ENCODE measurements at regions not wholly inside any gene's neighbourhood (a gene's known extent, or its start where the extent isn't known, plus 50 kb on each side); places are given as distances from the start of the nearest gene placed in this dataset.

- no peak for TF ChIP-seq ZBTB7A (IDR thresholded peaks at IDR 0.05; ENCODE audit: low read depth)
- TF ChIP-seq NFIC (IDR thresholded peaks at IDR 0.05), result no peak
- no peak for TF ChIP-seq YY1 (IDR thresholded peaks at IDR 0.05; ENCODE audit: low read depth)
- no peak for TF ChIP-seq EP300 (IDR thresholded peaks at IDR 0.05; ENCODE audit: borderline replicate concordance)
- no peak for TF ChIP-seq USF1 (IDR thresholded peaks at IDR 0.05)
- TF ChIP-seq TAF1 (IDR thresholded peaks at IDR 0.05; ENCODE audit: low read depth), result no peak
- no peak for TF ChIP-seq FOXM1 (IDR thresholded peaks at IDR 0.05; ENCODE audit: borderline replicate concordance, low read depth)
- no peak for TF ChIP-seq RAD21 (IDR thresholded peaks at IDR 0.05; ENCODE audit: low read depth)
Measured at GRCh38 chr4:41820473-41820872, 71.9 kb upstream of the PHOX2B start.

- TF ChIP-seq ZBTB7A (IDR thresholded peaks at IDR 0.05; ENCODE audit: low read depth), result no peak
- no peak for TF ChIP-seq CREB1 (IDR thresholded peaks at IDR 0.05; ENCODE audit: low read depth)
- no peak for TF ChIP-seq NFIC (IDR thresholded peaks at IDR 0.05)
Measured at GRCh38 chr4:41819621-41820020, 71.1 kb upstream of the PHOX2B start.

GRCh38 chr4:41815473-41815872 is 66.9 kb upstream of the PHOX2B start:
- no peak for TF ChIP-seq YY1 (IDR thresholded peaks at IDR 0.05; ENCODE audit: low read depth)
- no peak for TF ChIP-seq CEBPB (IDR thresholded peaks at IDR 0.05)
- TF ChIP-seq USF1 (IDR thresholded peaks at IDR 0.05), result no peak
- TF ChIP-seq EP300 (IDR thresholded peaks at IDR 0.05; ENCODE audit: borderline replicate concordance), result no peak
- no peak for TF ChIP-seq NFIC (IDR thresholded peaks at IDR 0.05)
- TF ChIP-seq TCF12 (IDR thresholded peaks at IDR 0.05; ENCODE audit: low read depth), result no peak
- TF ChIP-seq RAD21 (IDR thresholded peaks at IDR 0.05; ENCODE audit: low read depth), result no peak
- no peak for TF ChIP-seq EGR1 (IDR thresholded peaks at IDR 0.05)
- no peak for TF ChIP-seq CREB1 (IDR thresholded peaks at IDR 0.05; ENCODE audit: low read depth)
- no peak for TF ChIP-seq MAX (IDR thresholded peaks at IDR 0.05)
- TF ChIP-seq TEAD4 (IDR thresholded peaks at IDR 0.05), result no peak

- TF ChIP-seq REST (IDR thresholded peaks at IDR 0.05; ENCODE audit: low read depth) (no peak), YY1 (IDR thresholded peaks at IDR 0.05; ENCODE audit: low read depth) (no peak), EGR1 (IDR thresholded peaks at IDR 0.05) (no peak), TAF1 (IDR thresholded peaks at IDR 0.05; ENCODE audit: low read depth) (no peak), NFIC (IDR thresholded peaks at IDR 0.05) (no peak)
Measured at GRCh38 chr4:41814565-41814964, 66.0 kb upstream of the PHOX2B start.

- TF ChIP-seq ZBTB7A (IDR thresholded peaks at IDR 0.05; ENCODE audit: low read depth) (no peak), TCF12 (IDR thresholded peaks at IDR 0.05; ENCODE audit: low read depth) (no peak), REST (IDR thresholded peaks at IDR 0.05; ENCODE audit: low read depth) (no peak), EGR1 (IDR thresholded peaks at IDR 0.05) (no peak), CREB1 (IDR thresholded peaks at IDR 0.05; ENCODE audit: low read depth) (no peak), TEAD4 (IDR thresholded peaks at IDR 0.05) (no peak), FOXM1 (IDR thresholded peaks at IDR 0.05; ENCODE audit: borderline replicate concordance, low read depth) (no peak), EP300 (IDR thresholded peaks at IDR 0.05; ENCODE audit: borderline replicate concordance) (no peak), NFIC (IDR thresholded peaks at IDR 0.05) (no peak), RAD21 (IDR thresholded peaks at IDR 0.05; ENCODE audit: low read depth) (no peak), MAX (IDR thresholded peaks at IDR 0.05) (no peak), USF1 (IDR thresholded peaks at IDR 0.05) (no peak), CEBPB (IDR thresholded peaks at IDR 0.05) (no peak), YY1 (IDR thresholded peaks at IDR 0.05; ENCODE audit: low read depth) (no peak)
Measured at GRCh38 chr4:41806807-41807206, 58.3 kb upstream of the PHOX2B start.

- TF ChIP-seq USF1 (IDR thresholded peaks at IDR 0.05) (no peak), EGR1 (IDR thresholded peaks at IDR 0.05) (no peak), FOXM1 (IDR thresholded peaks at IDR 0.05; ENCODE audit: borderline replicate concordance, low read depth) (no peak), MAX (IDR thresholded peaks at IDR 0.05) (no peak), REST (IDR thresholded peaks at IDR 0.05; ENCODE audit: low read depth) (no peak), NFIC (IDR thresholded peaks at IDR 0.05) (no peak), ZBTB7A (IDR thresholded peaks at IDR 0.05; ENCODE audit: low read depth) (no peak), EP300 (IDR thresholded peaks at IDR 0.05; ENCODE audit: borderline replicate concordance) (no peak), RAD21 (IDR thresholded peaks at IDR 0.05; ENCODE audit: low read depth) (no peak), TEAD4 (IDR thresholded peaks at IDR 0.05) (no peak), YY1 (IDR thresholded peaks at IDR 0.05; ENCODE audit: low read depth) (no peak), TAF1 (IDR thresholded peaks at IDR 0.05; ENCODE audit: low read depth) (no peak), CEBPB (IDR thresholded peaks at IDR 0.05) (no peak), CREB1 (IDR thresholded peaks at IDR 0.05; ENCODE audit: low read depth) (no peak), TCF12 (IDR thresholded peaks at IDR 0.05; ENCODE audit: low read depth) (no peak)
Measured at GRCh38 chr4:41802590-41802989, 54.1 kb upstream of the PHOX2B start.
